ENCODE measurements at regions not wholly inside any gene's neighbourhood (a gene's known extent, or its start where the extent isn't known, plus 50 kb on each side); places are given as distances from the start of the nearest gene placed in this dataset.
"Not testable (repeated sequence)": the region's sequence is repeated elsewhere in the genome, so short reads cannot be mapped to it uniquely, and the experiment has no call there.

DNA sequence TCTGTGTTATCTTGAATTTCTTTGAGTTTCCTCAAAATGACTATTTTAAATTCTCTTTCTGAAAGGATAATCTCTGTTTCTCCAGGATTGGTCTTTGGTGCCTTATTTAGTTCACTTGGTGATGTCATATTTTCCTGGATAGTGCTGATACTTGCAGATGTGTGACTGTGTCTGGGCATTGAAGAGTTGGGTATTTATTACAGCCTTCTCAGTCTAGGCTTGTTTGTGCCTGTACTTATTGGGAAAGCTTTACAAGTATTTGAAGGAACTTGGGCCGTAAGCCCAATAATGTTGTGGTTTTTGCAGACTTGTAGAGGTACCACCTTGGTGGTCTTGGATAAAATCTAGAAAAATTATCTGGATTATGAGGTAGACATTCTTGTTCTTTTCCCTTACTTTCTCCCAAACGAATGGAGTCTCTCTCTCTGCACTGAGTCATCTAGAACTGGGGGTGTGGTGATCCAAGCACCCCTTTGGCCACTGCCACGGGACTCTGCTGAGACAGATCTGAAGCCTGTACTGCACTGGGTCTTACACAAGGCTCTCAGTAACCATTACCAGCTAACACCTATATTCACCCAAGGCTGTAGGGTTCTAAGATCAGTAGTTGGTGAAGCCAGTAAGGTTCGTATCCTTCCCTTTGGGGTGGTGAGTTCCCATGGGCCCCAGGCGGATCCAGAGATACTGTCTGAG, 703.7 kb upstream of the MGAT4C start:
- Mint-ChIP-seq H3K4me1 (no peaks in the 10 kb centered on the region), H3K27me3 (no peaks in the 10 kb centered on the region), H3K27ac (no peak overlapping the region), H3K4me3 (no peak overlapping the region), H3K36me3 (no peaks in the 10 kb centered on the region), H3K9me3 (peaks cover 0 to 5% of the 10 kb centered on the region in 2 donors)
- no peak for DNase-seq
- ATAC-seq (replicated peaks), result no peak

DNA sequence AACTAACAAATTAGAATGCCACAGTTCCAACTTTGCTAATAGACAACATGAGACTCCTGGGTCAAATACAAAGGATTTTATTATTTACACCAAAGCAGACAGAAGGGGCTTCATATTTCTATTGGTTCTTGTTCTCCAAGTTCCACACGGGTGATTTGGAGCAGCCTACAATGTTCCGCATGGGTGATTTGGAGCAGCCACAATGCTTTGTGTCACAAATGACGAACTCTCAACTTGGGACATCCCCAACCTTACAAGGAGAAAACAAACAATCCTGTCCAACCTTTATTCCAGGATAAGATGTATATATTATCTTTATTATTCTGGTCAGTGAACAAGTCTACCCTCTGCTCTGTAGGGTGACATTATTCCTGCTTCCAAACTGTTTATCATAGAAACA, 694.3 kb upstream of the MGAT4C start:
- Mint-ChIP-seq H3K4me3 (no peak overlapping the region), H3K36me3 (no peaks in the 10 kb centered on the region), H3K4me1 (no peaks in the 10 kb centered on the region), H3K9me3 (no peaks in the 10 kb centered on the region), H3K27ac (no peak overlapping the region), H3K27me3 (no peaks in the 10 kb centered on the region)
- ATAC-seq (replicated peaks), result no peak
- no peak for DNase-seq

DNA sequence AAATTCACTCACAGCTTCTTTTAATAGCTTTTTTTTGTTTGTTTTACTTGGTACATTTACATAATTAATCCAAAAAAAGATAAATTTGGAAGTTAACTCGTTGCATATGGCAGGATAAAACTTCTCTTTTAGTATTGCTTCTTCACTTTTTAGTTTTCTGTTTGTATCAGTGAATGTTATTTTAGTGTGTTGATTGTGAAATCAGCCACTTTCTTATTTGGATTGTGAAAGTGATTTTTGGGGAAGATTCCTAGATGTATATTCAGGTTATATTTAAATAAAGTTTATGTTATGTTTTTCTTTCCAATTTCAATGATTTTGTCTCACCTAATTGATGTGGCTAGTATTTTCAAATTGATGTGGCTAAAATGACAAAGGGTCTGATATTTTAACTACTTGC, 693.9 kb upstream of the MGAT4C start:
- no peaks in the 10 kb centered on the region for H3K27me3 Mint-ChIP-seq
- no peak overlapping the region for H3K27ac Mint-ChIP-seq
- no peak for DNase-seq
- H3K9me3 Mint-ChIP-seq, result no peaks in the 10 kb centered on the region
- H3K4me1 Mint-ChIP-seq, result no peaks in the 10 kb centered on the region
- H3K4me3 Mint-ChIP-seq, result no peak overlapping the region
- no peaks in the 10 kb centered on the region for H3K36me3 Mint-ChIP-seq
- ATAC-seq (replicated peaks), result no peak

DNA sequence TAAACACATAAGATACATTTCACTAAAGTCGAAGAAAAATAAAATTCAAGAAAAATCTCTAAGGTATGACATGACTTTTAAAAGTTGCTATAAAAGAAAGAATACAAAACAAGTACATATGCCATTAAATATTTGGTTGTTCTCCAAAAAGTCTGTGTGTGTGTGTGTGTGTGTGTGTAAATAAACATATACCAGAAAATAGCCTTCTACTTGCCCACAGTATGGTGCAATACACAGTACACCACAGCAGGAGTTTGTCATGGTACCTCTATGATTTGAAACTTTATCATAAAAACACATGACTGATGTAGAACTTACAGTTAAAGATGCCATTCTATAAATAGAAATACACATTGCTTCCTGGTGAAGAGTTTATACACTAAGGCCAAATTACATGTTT, 692.7 kb upstream of the MGAT4C start:
- H3K4me1 Mint-ChIP-seq, result no peaks in the 10 kb centered on the region
- ATAC-seq (replicated peaks), result no peak

DNA sequence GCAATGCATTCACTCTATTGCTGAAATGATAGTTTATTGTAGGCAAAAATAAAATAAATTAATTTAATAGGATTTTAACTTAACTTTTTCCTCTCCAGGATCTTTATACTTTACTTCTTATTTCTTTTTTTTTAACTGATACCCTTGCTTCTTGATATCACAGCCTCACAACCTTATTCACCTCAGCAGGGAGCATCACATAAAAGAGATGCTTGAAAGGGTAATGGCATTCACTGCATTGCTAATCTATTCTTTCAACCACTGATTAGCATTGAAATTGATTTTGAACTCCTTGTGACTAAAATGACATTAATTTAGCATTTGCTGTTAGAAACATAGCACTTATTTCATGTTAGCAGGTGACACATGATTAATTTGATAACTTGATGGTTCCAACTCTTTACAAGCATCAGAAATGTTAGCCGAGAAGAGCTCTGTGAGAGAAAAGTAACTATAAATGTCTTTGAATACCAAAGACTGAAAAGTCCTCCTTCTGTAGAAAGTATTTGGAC, 689.5 kb upstream of the MGAT4C start:
- ATAC-seq (replicated peaks) (no peak), DNase-seq (no peak)
- Mint-ChIP-seq H3K9me3 (peaks cover 0 to 1% of the 10 kb centered on the region in 2 donors), H3K27me3 (no peaks in the 10 kb centered on the region), H3K36me3 (no peaks in the 10 kb centered on the region), H3K4me1 (no peaks in the 10 kb centered on the region), H3K27ac (no peak overlapping the region), H3K4me3 (no peak overlapping the region)

More for the DNA sequence above, 692.7 kb upstream of the MGAT4C start:
- H3K27me3 Mint-ChIP-seq, result no peaks in the 10 kb centered on the region
- no peaks in the 10 kb centered on the region for H3K9me3 Mint-ChIP-seq
- no peaks in the 10 kb centered on the region for H3K36me3 Mint-ChIP-seq
- H3K27ac Mint-ChIP-seq, result no peak overlapping the region
- DNase-seq, result no peak
- no peak overlapping the region for H3K4me3 Mint-ChIP-seq

DNA sequence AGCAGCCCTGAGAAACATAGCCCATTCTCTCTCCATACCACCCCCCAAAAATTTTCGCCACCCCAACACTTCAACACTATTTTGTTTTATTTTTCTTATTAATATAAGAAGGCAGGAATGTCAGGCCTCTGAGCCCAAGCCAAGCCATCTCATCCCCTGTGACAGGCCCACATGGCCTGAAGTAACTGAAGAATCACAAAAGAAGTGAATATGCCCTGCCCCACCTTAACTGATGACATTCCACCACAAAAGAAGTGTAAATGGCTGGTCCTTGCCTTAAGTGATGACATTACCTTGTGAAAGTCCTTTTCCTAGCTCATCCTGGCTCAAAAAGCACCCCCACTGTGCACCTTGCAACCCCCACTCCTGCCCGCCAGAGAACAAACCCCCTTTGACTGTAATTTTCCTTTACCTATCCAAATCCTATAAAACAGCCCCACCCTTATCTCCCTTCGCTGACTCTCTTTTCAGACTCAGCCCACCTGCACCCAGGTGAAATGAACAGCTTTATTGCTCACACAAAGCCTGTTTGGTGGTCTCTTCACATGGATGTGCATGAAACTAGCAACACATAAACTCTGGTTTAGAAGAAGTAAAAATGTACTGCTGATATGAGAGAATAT, 688.1 kb upstream of the MGAT4C start:
- not testable (repeated sequence) for DNase-seq; H3K27me3 Mint-ChIP-seq; H3K4me3 Mint-ChIP-seq; ATAC-seq (replicated peaks); H3K4me1 Mint-ChIP-seq; H3K9me3 Mint-ChIP-seq; H3K36me3 Mint-ChIP-seq; H3K27ac Mint-ChIP-seq

DNA sequence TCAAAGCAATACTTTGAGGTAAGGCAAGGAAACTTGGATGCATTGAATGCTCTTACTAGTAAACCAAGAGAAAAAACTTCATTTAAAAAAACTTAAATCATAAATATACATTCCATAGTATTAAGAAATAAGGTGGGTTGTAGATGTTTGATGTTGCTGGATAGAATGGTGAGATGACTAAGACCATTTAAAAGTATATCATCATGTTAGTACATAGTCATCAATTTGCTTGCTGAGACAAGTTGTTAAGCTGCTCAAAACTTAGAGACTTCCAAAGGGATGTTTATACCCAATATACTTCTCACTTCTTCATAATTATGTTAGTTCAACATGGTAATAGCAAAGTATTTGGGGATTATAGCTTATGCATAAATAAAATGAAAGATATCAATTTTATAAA, 675.5 kb upstream of the MGAT4C start:
- no peak overlapping the region for H3K4me3 Mint-ChIP-seq
- no peak for DNase-seq
- H3K27ac Mint-ChIP-seq, result no peak overlapping the region
- no peaks in the 10 kb centered on the region for H3K4me1 Mint-ChIP-seq
- H3K27me3 Mint-ChIP-seq, result no peaks in the 10 kb centered on the region
- H3K9me3 Mint-ChIP-seq, result no peaks in the 10 kb centered on the region
- no peaks in the 10 kb centered on the region for H3K36me3 Mint-ChIP-seq
- ATAC-seq (replicated peaks), result no peak

DNA sequence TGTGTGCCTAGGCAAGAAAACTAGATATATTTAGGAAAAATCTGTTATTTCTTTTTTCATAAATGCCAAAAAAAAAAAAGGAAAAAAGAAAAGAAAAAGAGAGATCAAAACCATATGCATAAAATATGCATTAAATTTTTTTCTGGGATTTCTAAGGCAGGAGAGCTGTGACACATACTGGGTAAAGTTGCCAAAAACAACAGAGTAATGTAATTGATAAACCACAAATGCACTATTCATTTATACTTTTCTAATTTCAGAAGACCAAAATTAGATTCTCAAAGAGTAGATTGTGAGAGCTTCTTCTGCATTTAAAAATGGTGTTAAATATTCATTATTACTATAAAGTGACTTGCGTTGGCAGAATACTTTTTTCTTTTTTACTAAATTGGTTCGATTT, 673.8 kb upstream of the MGAT4C start:
- Mint-ChIP-seq H3K4me1 (no peaks in the 10 kb centered on the region), H3K27ac (no peak overlapping the region), H3K9me3 (no peaks in the 10 kb centered on the region), H3K4me3 (no peak overlapping the region), H3K36me3 (no peaks in the 10 kb centered on the region), H3K27me3 (no peaks in the 10 kb centered on the region)
- no peak for ATAC-seq (replicated peaks)
- DNase-seq, result no peak

DNA sequence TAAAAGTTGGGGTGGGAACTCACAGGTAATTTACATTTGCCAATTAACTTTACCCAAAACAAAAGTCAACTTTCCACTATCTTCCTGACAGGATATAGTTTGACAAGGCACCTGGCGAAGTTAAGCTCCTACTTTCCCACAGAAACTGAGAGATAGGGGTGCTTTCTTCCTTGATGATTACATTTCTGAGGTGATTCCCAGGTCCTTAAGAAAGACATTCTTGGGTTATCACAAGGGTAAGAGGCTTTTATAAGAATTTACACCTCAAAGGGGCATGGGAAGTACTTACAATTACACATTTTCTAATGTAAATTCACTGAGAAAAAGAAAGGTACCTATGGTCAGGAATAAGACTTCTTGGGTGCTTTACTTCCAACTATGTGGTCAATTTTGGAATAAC, 660.9 kb upstream of the MGAT4C start:
- DNase-seq (no peak), ATAC-seq (replicated peaks) (no peak)
- H3K36me3 Mint-ChIP-seq, result no peaks in the 10 kb centered on the region
- no peaks in the 10 kb centered on the region for H3K9me3 Mint-ChIP-seq
- no peaks in the 10 kb centered on the region for H3K27me3 Mint-ChIP-seq
- no peaks in the 10 kb centered on the region for H3K4me1 Mint-ChIP-seq
- H3K4me3 Mint-ChIP-seq, result no peak overlapping the region
- H3K27ac Mint-ChIP-seq, result no peak overlapping the region

DNA sequence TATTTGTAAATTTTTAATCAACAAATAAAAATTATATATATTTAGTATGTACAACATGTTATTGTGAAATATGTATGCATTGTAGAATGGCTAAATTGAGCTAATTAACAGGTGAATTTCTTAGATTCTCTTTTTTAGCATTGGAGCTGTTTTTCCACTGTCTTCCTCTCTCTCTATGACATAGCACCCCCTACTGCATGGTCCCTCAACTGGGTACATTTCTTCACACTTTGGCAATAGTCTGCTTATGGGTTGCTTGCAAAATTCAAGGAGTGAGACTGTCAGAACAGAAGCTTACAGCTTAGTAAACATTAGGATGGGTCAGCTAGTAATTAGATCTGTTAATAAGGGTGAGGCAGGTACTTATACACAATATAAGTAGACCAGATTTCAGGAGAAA, 658.5 kb upstream of the MGAT4C start:
- Mint-ChIP-seq H3K4me3 (no peak overlapping the region), H3K36me3 (no peaks in the 10 kb centered on the region), H3K27me3 (no peaks in the 10 kb centered on the region), H3K4me1 (no peaks in the 10 kb centered on the region), H3K27ac (no peak overlapping the region), H3K9me3 (no peaks in the 10 kb centered on the region)
- DNase-seq (no peak), ATAC-seq (replicated peaks) (no peak)

DNA sequence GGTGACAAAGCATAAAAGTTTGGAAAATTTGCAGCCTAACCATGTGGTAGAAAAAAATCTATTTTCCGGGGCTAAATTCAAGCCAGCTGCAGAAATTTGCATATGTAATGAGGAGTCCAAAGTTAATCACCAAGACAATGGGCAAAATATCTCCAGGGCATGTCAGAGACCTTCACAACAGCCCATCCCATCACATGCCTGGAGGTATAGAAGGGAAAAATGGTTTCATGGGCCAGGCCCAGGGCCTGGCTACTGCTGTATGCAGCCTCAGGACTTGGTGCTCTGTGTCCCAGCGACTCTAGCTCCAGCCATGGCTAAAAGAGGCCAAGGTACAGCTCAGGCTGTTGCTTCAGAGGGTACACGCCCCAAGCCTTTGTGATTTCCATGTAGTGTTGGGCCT, 655.8 kb upstream of the MGAT4C start:
- no peaks in the 10 kb centered on the region for H3K36me3 Mint-ChIP-seq
- no peaks in the 10 kb centered on the region for H3K4me1 Mint-ChIP-seq
- H3K4me3 Mint-ChIP-seq, result no peak overlapping the region
- no peak overlapping the region for H3K27ac Mint-ChIP-seq
- ATAC-seq (replicated peaks) (no peak), DNase-seq (no peak)
- H3K9me3 Mint-ChIP-seq, result no peaks in the 10 kb centered on the region
- no peaks in the 10 kb centered on the region for H3K27me3 Mint-ChIP-seq

DNA sequence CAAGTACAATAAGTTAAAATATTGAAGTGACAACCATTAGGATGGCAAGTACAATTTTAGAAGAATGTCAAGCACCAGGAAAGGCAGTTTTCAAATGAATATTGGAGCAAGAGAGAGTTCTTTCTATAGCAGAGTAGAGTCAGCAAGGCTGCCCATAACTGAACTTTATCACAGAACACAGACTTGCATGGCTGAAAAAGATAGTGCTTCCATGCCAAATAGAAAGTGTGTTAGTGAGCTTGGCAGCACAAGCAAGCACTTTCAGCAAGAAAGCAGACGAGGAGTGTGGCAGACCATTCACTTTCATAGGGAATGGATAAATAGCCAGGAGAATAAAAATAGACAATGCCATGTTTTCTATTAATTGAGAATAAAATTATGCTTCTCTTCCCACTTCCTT, 647.0 kb upstream of the MGAT4C start:
- no peak for ATAC-seq (replicated peaks)
- H3K4me3 Mint-ChIP-seq, result no peak overlapping the region

DNA sequence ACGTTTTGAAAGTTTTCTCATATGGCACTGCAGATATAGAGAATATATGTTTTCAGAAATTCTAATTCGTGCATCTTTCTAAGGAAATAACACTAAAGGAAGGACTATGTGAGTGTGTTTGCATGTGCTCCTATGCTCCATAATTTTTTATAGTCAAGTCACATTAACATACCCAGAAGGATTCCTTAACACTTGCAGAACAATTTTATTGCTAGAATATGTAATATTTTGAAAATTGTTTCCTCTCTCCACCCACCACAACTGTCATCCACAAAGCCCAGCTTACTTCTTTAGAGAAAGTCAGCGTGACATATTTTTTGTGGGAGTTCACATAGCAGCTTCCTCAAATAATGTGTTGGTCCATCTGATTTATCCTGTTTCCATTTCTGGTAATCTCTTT, 604.6 kb upstream of the MGAT4C start:
- no peaks in the 10 kb centered on the region for H3K4me1 Mint-ChIP-seq
- H3K9me3 Mint-ChIP-seq, result no peaks in the 10 kb centered on the region
- H3K4me3 Mint-ChIP-seq, result no peak overlapping the region
- no peaks in the 10 kb centered on the region for H3K36me3 Mint-ChIP-seq
- DNase-seq, result no peak
- no peak overlapping the region for H3K27ac Mint-ChIP-seq
- no peak for ATAC-seq (replicated peaks)
- no peaks in the 10 kb centered on the region for H3K27me3 Mint-ChIP-seq

More for the DNA sequence above, 647.0 kb upstream of the MGAT4C start:
- Mint-ChIP-seq H3K9me3 (no peaks in the 10 kb centered on the region), H3K27ac (no peak overlapping the region), H3K27me3 (no peaks in the 10 kb centered on the region), H3K4me1 (no peaks in the 10 kb centered on the region), H3K36me3 (no peaks in the 10 kb centered on the region)
- DNase-seq, result no peak

DNA sequence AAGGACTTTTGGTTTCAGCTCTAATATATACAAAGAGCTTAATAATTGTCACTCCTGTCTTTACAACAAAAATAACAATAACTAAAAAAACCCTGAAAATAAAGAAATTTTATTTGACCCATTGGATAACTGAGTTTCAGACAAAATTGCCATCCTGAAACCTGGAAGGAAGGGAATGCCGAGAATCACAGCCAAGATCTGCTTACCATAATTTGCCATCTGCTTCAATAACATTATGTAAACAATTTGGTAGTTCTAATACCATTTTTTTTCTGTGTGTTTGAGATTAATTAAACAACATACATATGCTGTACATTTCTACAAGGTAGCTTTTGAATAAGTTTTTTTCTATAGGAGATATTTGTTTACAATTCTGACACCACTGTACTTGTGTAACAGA, 596.3 kb upstream of the MGAT4C start:
- Mint-ChIP-seq H3K36me3 (no peaks in the 10 kb centered on the region), H3K9me3 (no peaks in the 10 kb centered on the region), H3K4me1 (no peaks in the 10 kb centered on the region), H3K27me3 (no peaks in the 10 kb centered on the region), H3K4me3 (no peak overlapping the region), H3K27ac (no peak overlapping the region)
- ATAC-seq (replicated peaks) (no peak), DNase-seq (no peak)

DNA sequence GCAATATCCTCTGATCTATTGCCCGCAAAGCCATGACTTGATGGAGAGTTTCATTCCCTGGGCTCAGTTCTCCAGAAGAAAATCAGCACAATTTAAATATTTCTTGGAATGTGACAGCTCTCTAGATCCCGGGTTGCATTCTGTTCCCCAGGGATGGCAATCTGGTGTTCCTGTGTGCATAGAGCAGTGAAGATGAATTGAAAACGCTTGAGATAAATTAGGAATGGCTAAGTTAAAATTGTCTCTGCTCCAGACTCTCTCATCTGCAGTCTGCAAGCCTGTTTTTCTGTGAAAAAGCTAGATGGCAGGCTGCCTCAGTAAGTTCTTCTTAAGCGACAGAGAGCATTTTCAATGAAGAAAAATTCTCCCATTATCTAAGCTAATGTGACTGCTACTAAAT, 582.5 kb upstream of the MGAT4C start:
- H3K4me1 Mint-ChIP-seq, result no peaks in the 10 kb centered on the region
- no peak overlapping the region for H3K4me3 Mint-ChIP-seq
- no peaks in the 10 kb centered on the region for H3K9me3 Mint-ChIP-seq
- no peak for DNase-seq
- ATAC-seq (replicated peaks), result no peak
- no peak overlapping the region for H3K27ac Mint-ChIP-seq
- H3K27me3 Mint-ChIP-seq, result no peaks in the 10 kb centered on the region
- H3K36me3 Mint-ChIP-seq, result no peaks in the 10 kb centered on the region

Data from stimulated activated naive B cell treated with anti-CD40 and anti-IgM and Interleukin-4, amounts not matched to agents 10 μg/mL and 1 μg/mL and 100 μg/mL, for 72 hours (primary cell).